ENCODE measurements at regions not wholly inside any gene's neighbourhood (a gene's known extent, or its start where the extent isn't known, plus 50 kb on each side); places are given as distances from the start of the nearest gene placed in this dataset.
"Not testable (repeated sequence)": the region's sequence is repeated elsewhere in the genome, so short reads cannot be mapped to it uniquely, and the experiment has no call there.

- no peak for DNase-seq
Measured at GRCh38 chr3:137464341-137464740, 299.8 kb upstream of the SOX14 start.

- DNase-seq = no peak
Measured at GRCh38 chr3:137468446-137468845, 295.7 kb upstream of the SOX14 start.

GRCh38 chr3:137469263-137469662 lies 294.9 kb upstream of the SOX14 start:
- DNase-seq = no peak

GRCh38 chr3:137471130-137471529 lies 293.0 kb upstream of the SOX14 start:
- no peak for DNase-seq

- no peak for DNase-seq
Measured at GRCh38 chr3:137471558-137472204, 292.4 kb upstream of the SOX14 start.

- DNase-seq = no peak
Measured at GRCh38 chr3:137477614-137478013, 286.5 kb upstream of the SOX14 start.

- no peak for DNase-seq
Measured at GRCh38 chr3:137509354-137510045, 254.6 kb upstream of the SOX14 start.

GRCh38 chr3:137511655-137512054 lies 252.5 kb upstream of the SOX14 start:
- DNase-seq = no peak

- no peak for DNase-seq
Measured at GRCh38 chr3:137514853-137515252, 249.3 kb upstream of the SOX14 start.

GRCh38 chr3:137519602-137520001 lies 244.5 kb upstream of the SOX14 start:
- DNase-seq = no peak

- DNase-seq = no peak
Measured at GRCh38 chr3:137524751-137525150, 239.4 kb upstream of the SOX14 start.

- no peak for DNase-seq
Measured at GRCh38 chr3:137525471-137525870, 238.6 kb upstream of the SOX14 start.

GRCh38 chr3:137542049-137542448 lies 222.1 kb upstream of the SOX14 start:
- DNase-seq = no peak

GRCh38 chr3:137554242-137554641 lies 209.9 kb upstream of the SOX14 start:
- no peak for DNase-seq

GRCh38 chr3:137568880-137569279 lies 195.2 kb upstream of the SOX14 start:
- DNase-seq = no peak

- no peak for DNase-seq
Measured at GRCh38 chr3:137572931-137573330, 191.2 kb upstream of the SOX14 start.

GRCh38 chr3:137582484-137582883 lies 181.6 kb upstream of the SOX14 start:
- DNase-seq = no peak

GRCh38 chr3:137583256-137583655 lies 180.9 kb upstream of the SOX14 start:
- no peak for DNase-seq

GRCh38 chr3:137588871-137589270 lies 175.2 kb upstream of the SOX14 start:
- DNase-seq = no peak

- not testable (repeated sequence) for DNase-seq
Measured at GRCh38 chr3:137595415-137595814, 168.7 kb upstream of the SOX14 start.

- DNase-seq = no peak
Measured at GRCh38 chr3:137610723-137611122, 153.4 kb upstream of the SOX14 start.

GRCh38 chr3:137612291-137612690 lies 151.8 kb upstream of the SOX14 start:
- no peak for DNase-seq

- no peak for DNase-seq
Measured at GRCh38 chr3:137615659-137616418, 148.3 kb upstream of the SOX14 start.
